H9 (cell line): ENCODE measurements at regions not wholly inside any gene's neighbourhood (a gene's known extent, or its start where the extent isn't known, plus 50 kb on each side); places are given as distances from the start of the nearest gene placed in this dataset.

Source experiments
- DNase-seq: peaks from one replicate; pipeline ENCODE4 v3.0.0-alpha.2; 2017
- H2AFZ ChIP-seq: one replicate; pipeline ENCODE4 v1.6.1; 2013; ENCODE audit warnings: mild to moderate bottlenecking, low read length, control low read depth, moderate library complexity
- H2AK5ac ChIP-seq: 2 replicates; pipeline ENCODE4 v1.6.1; 2013; ENCODE audit warnings: low read length, control low read depth, mixed read lengths; ENCODE audit not compliant: insufficient read length
- H2BK120ac ChIP-seq: one replicate; pipeline ENCODE4 v1.6.1; 2013; ENCODE audit warnings: low read depth, mild to moderate bottlenecking, low read length, control low read depth, inconsistent platforms; ENCODE audit not compliant: poor library complexity, severe bottlenecking
- H2BK12ac ChIP-seq: 2 replicates; pipeline ENCODE4 v1.6.1; 2013; ENCODE audit warnings: low read length, control low read depth, mixed read lengths, low read depth; ENCODE audit not compliant: insufficient read length
- H2BK15ac ChIP-seq: 2 replicates; pipeline ENCODE4 v1.6.1; 2013; ENCODE audit warnings: low read depth, low read length, control low read depth
- H2BK20ac ChIP-seq: one replicate; pipeline ENCODE4 v1.6.1; 2013; ENCODE audit warnings: low read depth, mild to moderate bottlenecking, low read length, control low read depth, inconsistent platforms; ENCODE audit not compliant: poor library complexity, severe bottlenecking
- H2BK5ac ChIP-seq: 2 replicates; pipeline ENCODE4 v1.6.1; 2013; ENCODE audit warnings: low read length, control low read depth, mixed read lengths; ENCODE audit not compliant: insufficient read length
- H3K14ac ChIP-seq: 2 replicates; pipeline ENCODE4 v1.6.1; 2013; ENCODE audit warnings: low read length, control low read depth; ENCODE audit not compliant: insufficient read depth
- H3K18ac ChIP-seq: 2 replicates; pipeline ENCODE4 v1.6.1; 2013; ENCODE audit warnings: low read depth, mild to moderate bottlenecking, mixed read lengths, low read length, control low read depth; ENCODE audit not compliant: insufficient read length
- H3K23ac ChIP-seq: 2 replicates; pipeline ENCODE4 v1.6.1; 2013; ENCODE audit warnings: low read length, control low read depth, mixed read lengths, low read depth; ENCODE audit not compliant: insufficient read length
- H3K23me2 ChIP-seq: 2 replicates; pipeline ENCODE4 v1.6.1; 2013; ENCODE audit warnings: low read depth, mild to moderate bottlenecking, mixed read lengths, low read length, control low read depth; ENCODE audit not compliant: insufficient read length, poor library complexity, severe bottlenecking
- H3K27ac ChIP-seq: 2 replicates; pipeline ENCODE4 v1.5.1; 2013; ENCODE audit warnings: low read length, control low read depth, mixed read lengths, low read depth; ENCODE audit not compliant: insufficient read length
- H3K27me3 ChIP-seq: 2 replicates; pipeline ENCODE4 v1.6.1; 2013; ENCODE audit warnings: low read length, control low read depth, inconsistent platforms; ENCODE audit not compliant: insufficient read depth
- H3K4ac ChIP-seq: 2 replicates; pipeline ENCODE4 v1.6.1; 2013; ENCODE audit warnings: low read depth, mild to moderate bottlenecking, control low read depth, inconsistent platforms, low read length, moderate library complexity
- H3K4me1 ChIP-seq: 2 replicates; pipeline ENCODE4 v1.6.1; 2013; ENCODE audit warnings: low read length, control low read depth, inconsistent platforms; ENCODE audit not compliant: insufficient read depth
- H3K4me2 ChIP-seq: 2 replicates; pipeline ENCODE4 v1.6.1; 2013; ENCODE audit warnings: low read length, control low read depth, mixed read lengths; ENCODE audit not compliant: insufficient read length, insufficient read depth
- H3K56ac ChIP-seq: 2 replicates; pipeline ENCODE4 v1.6.1; 2013; ENCODE audit warnings: low read depth, mild to moderate bottlenecking, mixed read lengths, low read length, control low read depth; ENCODE audit not compliant: insufficient read length
- H3K79me1 ChIP-seq: 2 replicates; pipeline ENCODE4 v1.6.1; 2013; ENCODE audit warnings: low read depth, mild to moderate bottlenecking, moderate library complexity, low read length, control low read depth, inconsistent platforms; ENCODE audit not compliant: insufficient read depth, poor library complexity, severe bottlenecking
- H3K79me2 ChIP-seq: 2 replicates; pipeline ENCODE4 v1.6.1; 2013; ENCODE audit warnings: low read length, control low read depth, inconsistent platforms; ENCODE audit not compliant: insufficient read depth
- H3K9ac ChIP-seq: 2 replicates; pipeline ENCODE4 v1.6.1; 2013; ENCODE audit warnings: low read length, control low read depth, mixed read lengths; ENCODE audit not compliant: insufficient read length; ENCODE audit errors: extremely low read depth
- H3K9me3 ChIP-seq: one replicate; pipeline ENCODE4 v1.6.1; 2013; ENCODE audit warnings: low read depth, low read length, inconsistent platforms; ENCODE audit not compliant: control insufficient read depth
- H3T11ph ChIP-seq: one replicate; pipeline ENCODE4 v1.6.1; 2013; ENCODE audit warnings: mild to moderate bottlenecking, low read length, control low read depth, inconsistent platforms
- H4K20me1 ChIP-seq: one replicate; pipeline ENCODE4 v1.6.1; 2013; ENCODE audit not compliant: control insufficient read depth, insufficient read length, insufficient read depth
- H4K5ac ChIP-seq: 2 replicates; pipeline ENCODE4 v1.6.1; 2013; ENCODE audit warnings: low read depth, mild to moderate bottlenecking, mixed read lengths, low read length, control low read depth; ENCODE audit not compliant: insufficient read length
- H4K8ac ChIP-seq: replicated peaks from 2 replicates; pipeline ENCODE4 v1.6.1; 2013; ENCODE audit warnings: low read length, control low read depth, mixed read lengths, low read depth; ENCODE audit not compliant: insufficient read length
- H4K91ac ChIP-seq: 2 replicates; pipeline ENCODE4 v1.6.1; 2013; ENCODE audit warnings: low read depth, mild to moderate bottlenecking, moderate library complexity, mixed read lengths, low read length, control low read depth; ENCODE audit not compliant: insufficient read length
- H3K27ac Mint-ChIP-seq, 3 experiments: 2 replicates in 2 of 3; 3 replicates in 1 of 3; pipeline ENCODE4 v1.8.0; 2020 to 2021; ENCODE audit warnings: mixed read lengths in 3 of 3, mild to moderate bottlenecking in 1 of 3, moderate library complexity in 1 of 3
- H3K27me3 Mint-ChIP-seq: 2 replicates; pipeline ENCODE4 v1.8.0; 2021; ENCODE audit warnings: low read depth, mild to moderate bottlenecking, moderate library complexity, mixed read lengths
- H3K36me3 Mint-ChIP-seq, 3 experiments: 2 replicates in 2 of 3; 3 replicates in 1 of 3; pipeline ENCODE4 v1.8.0; 2020 to 2021; ENCODE audit warnings: low read depth in 3 of 3, mixed read lengths in 3 of 3; ENCODE audit not compliant: insufficient read depth in 1 of 3
- H3K4me1 Mint-ChIP-seq, 2 experiments: 2 replicates each; pipeline ENCODE4 v1.8.0; 2020; ENCODE audit warnings: mixed read lengths in 2 of 2
- H3K4me3 Mint-ChIP-seq, 2 experiments: 2 replicates in 1 of 2; 3 replicates in 1 of 2; pipeline ENCODE4 v1.8.0; 2020 to 2021; ENCODE audit warnings: mild to moderate bottlenecking in 2 of 2, mixed read lengths in 2 of 2, moderate library complexity in 1 of 2
- H3K9me3 Mint-ChIP-seq, 2 experiments: 2 replicates in 1 of 2; 3 replicates in 1 of 2; pipeline ENCODE4 v1.8.0; 2020; ENCODE audit warnings: mild to moderate bottlenecking in 2 of 2, mixed read lengths in 2 of 2, moderate library complexity in 1 of 2
- CTCF ChIP-seq: fragments of 200-600 bp; sonication (generic); conservative IDR thresholded peaks from 3 replicates; pipeline ENCODE4 v1.8.0; 2021; ENCODE audit warnings: antibody characterized with exemption, mild to moderate bottlenecking
- WGBS: extraction: QIAGEN DNeasy Blood & Tissue Kit; methylation state at CpG from one replicate; pipeline ENCODE4 v1.1.7; 2013; ENCODE audit warnings: missing lambda C conversion rate, low lambda C conversion rate, mixed read lengths; ENCODE audit not compliant: insufficient read length; ENCODE audit errors: extremely low coverage; 5-methylcytosine and 5-hydroxymethylcytosine counted together

GRCh38 chrX:121221322-121221977 lies 174.0 kb downstream of the GLUD2 start:
- no peak for DNase-seq
- no peaks in the 10 kb centered on the region for H3K23me2 ChIP-seq

More at GRCh38 chrX:121221322-121221977, 174.0 kb downstream of the GLUD2 start:
- Histone ChIP-seq H3K9me3 (peaks cover 23% of the 10 kb centered on the region), H3K79me1 (no peaks in the 10 kb centered on the region), H4K91ac (no peak overlapping the region), H4K5ac (no peak overlapping the region), H2BK5ac (no peak overlapping the region), H3K56ac (no peak overlapping the region), H2AFZ (no peak overlapping the region), H4K8ac (no peak overlapping the region), H3K14ac (no peak overlapping the region), H3K27me3 (no peaks in the 10 kb centered on the region), H2BK120ac (no peak overlapping the region), H2BK12ac (no peak overlapping the region), H3K18ac (no peak overlapping the region), H3K23ac (no peak overlapping the region), H3K4ac (no peak overlapping the region), H3T11ph (no peak overlapping the region), H2AK5ac (no peak overlapping the region), H4K20me1 (no peaks in the 10 kb centered on the region), H3K9ac (no peak overlapping the region), H3K4me2 (no peak overlapping the region), H2BK15ac (no peak overlapping the region), H2BK20ac (no peak overlapping the region), H3K27ac (no peak overlapping the region), H3K79me2 (no peaks in the 10 kb centered on the region), H3K4me1 (no peaks in the 10 kb centered on the region)
- H3K27ac Mint-ChIP-seq: no peak overlapping the region
- no peaks in the 10 kb centered on the region; a peak in 1 of 7 replicates for H3K36me3 Mint-ChIP-seq
- no peaks in the 10 kb centered on the region for H3K4me1 Mint-ChIP-seq
- WGBS: no CpG with 5 or more reads among the region's 3 CpGs
- TF ChIP-seq CTCF: no peak
- H3K27me3 Mint-ChIP-seq: peaks cover 3% of the 10 kb centered on the region
- no peak overlapping the region for H3K4me3 Mint-ChIP-seq
- H3K9me3 Mint-ChIP-seq: peaks cover 51 to 67% of the 10 kb centered on the region in 2 experiments
